Suprapubic skin (tissue), 4 donors: ENCODE measurements at regions not wholly inside any gene's neighbourhood (a gene's known extent, or its start where the extent isn't known, plus 50 kb on each side); places are given as distances from the start of the nearest gene placed in this dataset.

Experiments
- DNase-seq, 2 donors: peaks; one replicate each; pipeline ENCODE4 v3.0.0-alpha.2; 2019; ENCODE audit warnings: low spot score in 2 of 2
- H3K27ac ChIP-seq: fragments of 200-600 bp; sonication (generic); one replicate; pipeline ENCODE4 v1.5.1; 2019
- H3K27me3 ChIP-seq: fragments of 200-600 bp; sonication (generic); one replicate; pipeline ENCODE4 v1.5.1; 2019
- H3K36me3 ChIP-seq: fragments of 200-600 bp; sonication (generic); one replicate; pipeline ENCODE4 v1.5.1; 2019
- H3K4me1 ChIP-seq: fragments of 200-600 bp; sonication (generic); one replicate; pipeline ENCODE4 v1.5.1; 2019
- H3K4me3 ChIP-seq: fragments of 200-600 bp; sonication (generic); one replicate; pipeline ENCODE4 v1.5.1; 2019; ENCODE audit warnings: mild to moderate bottlenecking
- H3K9me3 ChIP-seq: fragments of 200-600 bp; sonication (generic); one replicate; pipeline ENCODE4 v1.5.1; 2019
- CTCF ChIP-seq, 2 donors: fragments of 200-600 bp in 1 of 2; fragments of 450-650 bp in 1 of 2; sonication (generic) in 1 of 2; IDR thresholded peaks; one replicate each; pipeline ENCODE4 v1.5.1; 2016 to 2019; ENCODE audit warnings: antibody characterized with exemption in 2 of 2, mild to moderate bottlenecking in 1 of 2, moderate library complexity in 1 of 2
- EP300 ChIP-seq: sonication (generic); formaldehyde crosslinking; IDR thresholded peaks from one replicate; pipeline ENCODE4 v1.6.1; 2017; ENCODE audit warnings: antibody characterized with exemption
- POLR2A ChIP-seq, 2 donors: fragments of 450-650 bp; IDR thresholded peaks; one replicate each; pipeline ENCODE4 v1.6.1; 2017; ENCODE audit warnings: antibody characterized with exemption in 2 of 2, mild to moderate bottlenecking in 2 of 2, moderate library complexity in 2 of 2
- POLR2AphosphoS5 ChIP-seq, 3 donors: sonication (generic); formaldehyde crosslinking; IDR thresholded peaks; one replicate each; pipeline ENCODE4 v1.6.1; 2017; ENCODE audit warnings: antibody characterized with exemption in 3 of 3
- WGBS: methylation state at CpG from one replicate; pipeline ENCODE4 v1.1.5; 2018; 5-methylcytosine and 5-hydroxymethylcytosine counted together

- DNase-seq, result no peak
- Histone ChIP-seq H3K27ac (no peak overlapping the region), H3K4me3 (no peak overlapping the region), H3K27me3 (peaks cover 17% of the 10 kb centered on the region), H3K9me3 (no peaks in the 10 kb centered on the region), H3K4me1 (peaks cover 5% of the 10 kb centered on the region), H3K36me3 (no peaks in the 10 kb centered on the region)
- 90% methylated on average over 1 of the region's 1 CpG for WGBS
- TF ChIP-seq POLR2AphosphoS5 (IDR thresholded peaks at IDR 0.05) (no peak), POLR2A (IDR thresholded peaks at IDR 0.05) (no peak), EP300 (no peak), CTCF (IDR thresholded peaks at IDR 0.05) (no peak)
Measured at GRCh38 chr10:116792817-116793216, 50.5 kb upstream of the HSPA12A start.

DNA sequence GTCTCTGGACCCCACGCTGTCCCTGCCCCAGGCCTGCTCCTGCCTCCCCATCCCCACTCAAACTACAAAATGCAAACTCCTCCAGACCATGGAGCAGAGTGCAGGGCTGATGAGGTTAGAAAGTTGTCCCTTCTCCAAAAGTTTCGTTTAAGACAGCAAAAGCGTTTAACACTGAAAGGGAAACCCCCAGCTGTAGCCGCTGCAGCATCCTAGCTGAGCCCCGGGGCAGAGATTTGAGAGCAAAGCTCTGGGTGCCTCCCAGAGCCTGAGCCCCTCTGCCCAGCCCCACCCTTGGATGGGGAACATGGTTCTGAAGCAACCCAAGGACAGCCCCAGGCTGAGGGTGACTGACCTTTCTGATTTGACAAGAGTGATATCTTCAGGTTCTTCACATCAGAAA, 52.8 kb upstream of the ENO4 start:
- H3K4me1 ChIP-seq, result no peaks in the 10 kb centered on the region
- no peak for DNase-seq
- no peak overlapping the region for H3K27ac ChIP-seq
- no peaks in the 10 kb centered on the region for H3K9me3 ChIP-seq
- no peak for TF ChIP-seq CTCF (IDR thresholded peaks at IDR 0.05)
- no peak for TF ChIP-seq POLR2AphosphoS5 (IDR thresholded peaks at IDR 0.05)
- no peak for TF ChIP-seq POLR2A (IDR thresholded peaks at IDR 0.05)
- TF ChIP-seq EP300, result no peak
- H3K4me3 ChIP-seq, result no peak overlapping the region
- H3K36me3 ChIP-seq, result no peaks in the 10 kb centered on the region
- WGBS, result 51% methylated on average over 5 of the region's 5 CpGs
- peaks cover 25% of the 10 kb centered on the region for H3K27me3 ChIP-seq

GRCh38 chr10:116796910-116797513, 52.3 kb upstream of the ENO4 start:
- H3K27me3 ChIP-seq, result peaks cover 25% of the 10 kb centered on the region
- no peaks in the 10 kb centered on the region for H3K9me3 ChIP-seq
- H3K4me1 ChIP-seq, result no peaks in the 10 kb centered on the region
- no peak overlapping the region for H3K27ac ChIP-seq
- WGBS, result 20% methylated on average over 7 of the region's 9 CpGs
- H3K4me3 ChIP-seq, result no peak overlapping the region
- H3K36me3 ChIP-seq, result no peaks in the 10 kb centered on the region
- TF ChIP-seq POLR2AphosphoS5 (IDR thresholded peaks at IDR 0.05) (no peak), POLR2A (IDR thresholded peaks at IDR 0.05) (no peak), CTCF (IDR thresholded peaks at IDR 0.05) (peak; percentile 79 to 89)
- DNase-seq, result peak in 1 of 2 donors; percentile 78

- DNase-seq, result no peak
- no peaks in the 10 kb centered on the region for H3K9me3 ChIP-seq
- H3K27me3 ChIP-seq, result peaks cover 35% of the 10 kb centered on the region
- no peak overlapping the region for H3K27ac ChIP-seq
- no peaks in the 10 kb centered on the region for H3K36me3 ChIP-seq
- 83% methylated on average over 6 of the region's 6 CpGs for WGBS
- no peak for TF ChIP-seq POLR2A (IDR thresholded peaks at IDR 0.05)
- no peak for TF ChIP-seq POLR2AphosphoS5 (IDR thresholded peaks at IDR 0.05)
- no peak for TF ChIP-seq EP300
- TF ChIP-seq CTCF (IDR thresholded peaks at IDR 0.05), result no peak
- no peak overlapping the region for H3K4me3 ChIP-seq
- H3K4me1 ChIP-seq, result no peaks in the 10 kb centered on the region
Measured at GRCh38 chr10:116798859-116799258, 50.4 kb upstream of the ENO4 start.
